ENCODE measurements at regions not wholly inside any gene's neighbourhood (a gene's known extent, or its start where the extent isn't known, plus 50 kb on each side); places are given as distances from the start of the nearest gene placed in this dataset.
"Not testable (repeated sequence)": the region's sequence is repeated elsewhere in the genome, so short reads cannot be mapped to it uniquely, and the experiment has no call there.

GRCh38 chr12:91703491-91704283 lies 442.0 kb downstream of the BTG1 start:
- H3K9me3 Mint-ChIP-seq = peaks cover 6% of the 10 kb centered on the region

GRCh38 chr12:91702843-91703425 lies 442.7 kb downstream of the BTG1 start:
- TF ChIP-seq CTCF (IDR thresholded peaks at IDR 0.05) = no peak
- DNase-seq = no peak
- Mint-ChIP-seq H3K36me3 (ENCODE audit: low read depth) (no peaks in the 10 kb centered on the region), H3K9me3 (peaks cover 8% of the 10 kb centered on the region), H3K4me1 (no peaks in the 10 kb centered on the region), H3K4me3 (no peak overlapping the region), H3K27ac (no peak overlapping the region), H3K27me3 (ENCODE audit: low read depth, poor library complexity) (peaks cover 3% of the 10 kb centered on the region)

More at GRCh38 chr12:91703491-91704283, 442.0 kb downstream of the BTG1 start:
- DNase-seq = no peak
- Mint-ChIP-seq H3K36me3 (ENCODE audit: low read depth) (no peaks in the 10 kb centered on the region), H3K4me3 (no peak overlapping the region), H3K27me3 (ENCODE audit: low read depth, poor library complexity) (peaks cover 3% of the 10 kb centered on the region), H3K4me1 (no peaks in the 10 kb centered on the region), H3K27ac (no peak overlapping the region)
- TF ChIP-seq CTCF (IDR thresholded peaks at IDR 0.05) = no peak

- H3K36me3 Mint-ChIP-seq (ENCODE audit: low read depth) = no peaks in the 10 kb centered on the region
- H3K9me3 Mint-ChIP-seq = peaks cover 8% of the 10 kb centered on the region
- H3K27ac Mint-ChIP-seq = no peak overlapping the region
- DNase-seq = no peak
- H3K4me1 Mint-ChIP-seq = no peaks in the 10 kb centered on the region
- H3K27me3 Mint-ChIP-seq (ENCODE audit: low read depth, poor library complexity) = no peaks in the 10 kb centered on the region
- no peak overlapping the region for H3K4me3 Mint-ChIP-seq
- TF ChIP-seq CTCF (IDR thresholded peaks at IDR 0.05) = no peak
Observed at GRCh38 chr12:91695964-91696363, 449.7 kb downstream of the BTG1 start.

- not testable (repeated sequence) for H3K9me3 Mint-ChIP-seq; H3K36me3 Mint-ChIP-seq (ENCODE audit: low read depth); H3K27ac Mint-ChIP-seq; H3K4me1 Mint-ChIP-seq; H3K4me3 Mint-ChIP-seq; H3K27me3 Mint-ChIP-seq (ENCODE audit: low read depth, poor library complexity); DNase-seq
Observed at GRCh38 chr12:91695406-91695805, 450.2 kb downstream of the BTG1 start.

- H3K36me3 Mint-ChIP-seq (ENCODE audit: low read depth) = no peaks in the 10 kb centered on the region
- H3K4me1 Mint-ChIP-seq = peaks cover 12% of the 10 kb centered on the region
- no peak overlapping the region for H3K27ac Mint-ChIP-seq
- no peak for TF ChIP-seq CTCF (IDR thresholded peaks at IDR 0.05)
- no peak for DNase-seq
- no peaks in the 10 kb centered on the region for H3K27me3 Mint-ChIP-seq (ENCODE audit: low read depth, poor library complexity)
- H3K9me3 Mint-ChIP-seq = no peaks in the 10 kb centered on the region
- H3K4me3 Mint-ChIP-seq = no peak overlapping the region
Observed at GRCh38 chr12:91690531-91690930, 455.1 kb downstream of the BTG1 start.

GRCh38 chr12:91687052-91688017 lies 458.3 kb downstream of the BTG1 start:
- no peaks in the 10 kb centered on the region for H3K9me3 Mint-ChIP-seq
- no peak overlapping the region for H3K27ac Mint-ChIP-seq
- no peak for DNase-seq
- H3K36me3 Mint-ChIP-seq (ENCODE audit: low read depth) = no peaks in the 10 kb centered on the region
- no peak overlapping the region for H3K4me3 Mint-ChIP-seq
- H3K4me1 Mint-ChIP-seq = peaks cover 12% of the 10 kb centered on the region
- no peaks in the 10 kb centered on the region for H3K27me3 Mint-ChIP-seq (ENCODE audit: low read depth, poor library complexity)
- no peak for TF ChIP-seq CTCF (IDR thresholded peaks at IDR 0.05)

Measured in nephron progenitor cell (in vitro differentiated cells).